SU-DHL-6 (cell line): ENCODE measurements at regions not wholly inside any gene's neighbourhood (a gene's known extent, or its start where the extent isn't known, plus 50 kb on each side); places are given as distances from the start of the nearest gene placed in this dataset.

Experiments used
- CTCF ChIP-seq: fragments of 200-600 bp; sonication (generic); IDR thresholded peaks from one replicate; pipeline ENCODE4 v1.5.1; 2017; ENCODE audit warnings: antibody characterized with exemption, mild to moderate bottlenecking, low read length, moderate library complexity; ENCODE audit not compliant: insufficient read depth, poor library complexity, severe bottlenecking
- EZH2phosphoT487 ChIP-seq: fragments of 200-600 bp; sonication (generic), shearing (Covaris generic); conservative IDR thresholded peaks from 2 replicates; pipeline ENCODE4 v1.6.1; 2018; ENCODE audit warnings: mild to moderate bottlenecking, antibody characterized with exemption, low read length, moderate library complexity, mixed read lengths

GRCh38 chr5:53366245-53366644 lies 114.2 kb upstream of the FST start:
- no peak for TF ChIP-seq CTCF
- no peak for TF ChIP-seq EZH2phosphoT487
